ENCODE measurements at regions not wholly inside any gene's neighbourhood (a gene's known extent, or its start where the extent isn't known, plus 50 kb on each side); places are given as distances from the start of the nearest gene placed in this dataset.
"Not testable (repeated sequence)": the region's sequence is repeated elsewhere in the genome, so short reads cannot be mapped to it uniquely, and the experiment has no call there.

DNA sequence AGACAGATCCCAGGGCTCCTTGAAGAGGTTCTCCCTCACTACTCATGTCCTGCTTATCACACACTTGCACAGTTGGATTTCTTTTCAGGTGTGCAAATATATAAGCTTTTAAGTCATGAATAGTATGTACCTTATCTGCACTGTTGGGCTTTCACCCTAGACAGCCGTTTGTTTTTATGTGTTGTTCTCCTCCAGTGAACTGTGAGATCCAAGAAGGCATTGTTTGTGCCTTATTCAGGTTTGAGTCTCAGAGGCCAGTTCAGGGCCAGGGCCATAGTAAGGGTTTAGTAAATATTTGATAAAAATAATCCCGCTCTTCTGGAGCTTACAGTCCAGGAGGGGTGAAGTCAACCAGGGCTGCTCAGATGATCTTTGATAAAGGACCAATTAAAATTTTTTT, 480.0 kb downstream of the TMEM38B start:
- no peak for ATAC-seq
- H3K9me3 ChIP-seq, result no peaks in the 10 kb centered on the region
- TF ChIP-seq, protein P1, sequence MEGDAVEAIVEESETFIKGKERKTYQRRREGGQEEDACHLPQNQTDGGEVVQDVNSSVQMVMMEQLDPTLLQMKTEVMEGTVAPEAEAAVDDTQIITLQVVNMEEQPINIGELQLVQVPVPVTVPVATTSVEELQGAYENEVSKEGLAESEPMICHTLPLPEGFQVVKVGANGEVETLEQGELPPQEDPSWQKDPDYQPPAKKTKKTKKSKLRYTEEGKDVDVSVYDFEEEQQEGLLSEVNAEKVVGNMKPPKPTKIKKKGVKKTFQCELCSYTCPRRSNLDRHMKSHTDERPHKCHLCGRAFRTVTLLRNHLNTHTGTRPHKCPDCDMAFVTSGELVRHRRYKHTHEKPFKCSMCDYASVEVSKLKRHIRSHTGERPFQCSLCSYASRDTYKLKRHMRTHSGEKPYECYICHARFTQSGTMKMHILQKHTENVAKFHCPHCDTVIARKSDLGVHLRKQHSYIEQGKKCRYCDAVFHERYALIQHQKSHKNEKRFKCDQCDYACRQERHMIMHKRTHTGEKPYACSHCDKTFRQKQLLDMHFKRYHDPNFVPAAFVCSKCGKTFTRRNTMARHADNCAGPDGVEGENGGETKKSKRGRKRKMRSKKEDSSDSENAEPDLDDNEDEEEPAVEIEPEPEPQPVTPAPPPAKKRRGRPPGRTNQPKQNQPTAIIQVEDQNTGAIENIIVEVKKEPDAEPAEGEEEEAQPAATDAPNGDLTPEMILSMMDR (IDR thresholded peaks at IDR 0.05), result no peak
- DNase-seq, result no peak
- H3K27ac ChIP-seq, result no peak overlapping the region
- no peaks in the 10 kb centered on the region for H3K27me3 ChIP-seq (ENCODE audit: low read depth)
- no peaks in the 10 kb centered on the region for H3K4me1 ChIP-seq
- no peaks in the 10 kb centered on the region for H3K36me3 ChIP-seq
- intact Hi-C loops (cut with DNase I), result no loop called here
- no peak overlapping the region for H3K4me3 ChIP-seq

DNA sequence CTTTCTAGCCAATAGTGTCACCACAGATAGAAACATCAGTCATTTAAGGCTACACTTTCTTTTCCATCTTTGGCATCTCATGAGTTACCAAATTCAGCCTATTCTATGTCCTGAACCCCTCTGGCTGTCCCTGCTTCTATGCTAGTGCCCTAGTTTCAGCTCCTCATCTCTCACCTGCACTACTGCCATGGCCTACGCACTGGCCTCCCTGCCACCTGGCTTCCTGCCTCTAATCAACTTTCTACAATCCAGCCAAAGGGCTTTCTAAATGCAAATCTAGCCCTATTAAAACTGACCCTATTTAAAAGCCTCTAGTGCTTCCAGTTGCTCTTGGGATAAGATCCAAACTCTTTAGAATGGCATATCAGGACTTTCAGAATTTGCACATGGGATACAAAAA, 482.9 kb downstream of the TMEM38B start:
- Histone ChIP-seq H3K36me3 (no peaks in the 10 kb centered on the region), H3K27ac (no peak overlapping the region), H3K4me1 (no peaks in the 10 kb centered on the region), H3K9me3 (no peaks in the 10 kb centered on the region), H3K4me3 (no peak overlapping the region), H3K27me3 (ENCODE audit: low read depth) (no peaks in the 10 kb centered on the region)
- intact Hi-C loops (cut with DNase I), result no loop called here
- DNase-seq, result no peak
- no peak for ATAC-seq
- TF ChIP-seq, protein P1 (IDR thresholded peaks at IDR 0.05), result no peak

DNA sequence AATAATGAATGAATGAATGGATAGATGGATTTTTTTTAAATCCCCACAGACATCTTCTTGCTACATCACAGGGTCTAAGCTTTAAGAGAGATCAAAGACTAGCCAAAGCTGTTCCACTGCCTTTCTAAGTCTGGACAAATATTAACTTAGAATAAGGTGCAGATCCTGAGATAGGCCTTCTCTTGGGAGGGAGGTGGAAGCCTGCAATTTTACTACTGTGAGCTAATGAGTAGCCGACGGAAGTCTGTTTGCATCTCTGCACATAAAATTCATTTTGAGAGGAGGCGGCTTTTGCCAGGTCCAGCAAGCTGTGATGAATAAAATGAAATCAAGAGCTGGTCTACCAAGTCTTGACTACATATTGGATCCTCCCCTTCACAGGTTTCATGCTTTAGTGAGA, 484.9 kb downstream of the TMEM38B start:
- H3K4me3 ChIP-seq, result no peak overlapping the region
- DNase-seq, result no peak
- H3K36me3 ChIP-seq, result no peaks in the 10 kb centered on the region
- H3K9me3 ChIP-seq, result no peaks in the 10 kb centered on the region
- H3K27ac ChIP-seq, result no peak overlapping the region
- H3K4me1 ChIP-seq, result no peaks in the 10 kb centered on the region
- H3K27me3 ChIP-seq (ENCODE audit: low read depth), result no peaks in the 10 kb centered on the region
- intact Hi-C loops (cut with DNase I), result no loop called here
- TF ChIP-seq, protein P1 (IDR thresholded peaks at IDR 0.05), result no peak
- no peak for ATAC-seq

DNA sequence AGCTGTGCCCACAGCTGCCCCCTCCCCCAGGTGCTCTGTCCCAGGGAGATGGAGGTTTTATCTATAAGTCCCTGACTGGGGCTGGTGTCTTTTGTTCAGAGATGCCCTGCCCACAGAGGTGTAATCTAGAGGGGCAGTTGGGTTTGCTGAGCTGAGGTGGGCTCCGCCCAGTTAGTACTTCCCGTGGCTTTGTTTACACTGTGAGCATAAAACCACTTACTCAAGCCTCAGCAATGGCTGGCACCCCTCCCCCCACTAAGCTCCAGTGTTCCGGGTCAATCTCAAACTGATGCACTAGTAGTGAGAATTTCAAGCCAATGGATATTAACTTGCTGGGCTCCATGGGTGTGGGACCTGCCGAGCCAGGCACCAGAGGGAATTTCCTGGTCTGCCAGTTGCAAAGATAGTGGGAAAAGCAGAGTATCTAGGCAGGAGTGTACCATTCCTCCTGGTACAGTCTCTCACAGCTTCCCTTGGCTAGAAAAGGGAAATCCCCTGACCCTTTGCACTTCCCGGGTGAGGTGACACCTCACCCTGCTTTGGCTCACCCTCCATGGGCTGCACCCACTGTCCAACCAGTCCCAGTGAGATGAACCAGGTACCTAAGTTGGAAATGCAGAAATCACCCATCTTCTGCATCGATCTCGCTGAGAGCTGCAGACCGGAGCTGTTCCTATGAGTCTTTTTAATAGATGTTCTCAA, 509.6 kb downstream of the TMEM38B start:
- intact Hi-C loops (cut with DNase I); DNase-seq; ATAC-seq; H3K36me3 ChIP-seq; H3K27me3 ChIP-seq (ENCODE audit: low read depth); H3K4me3 ChIP-seq; H3K27ac ChIP-seq; H3K9me3 ChIP-seq; H3K4me1 ChIP-seq: not testable (repeated sequence)

DNA sequence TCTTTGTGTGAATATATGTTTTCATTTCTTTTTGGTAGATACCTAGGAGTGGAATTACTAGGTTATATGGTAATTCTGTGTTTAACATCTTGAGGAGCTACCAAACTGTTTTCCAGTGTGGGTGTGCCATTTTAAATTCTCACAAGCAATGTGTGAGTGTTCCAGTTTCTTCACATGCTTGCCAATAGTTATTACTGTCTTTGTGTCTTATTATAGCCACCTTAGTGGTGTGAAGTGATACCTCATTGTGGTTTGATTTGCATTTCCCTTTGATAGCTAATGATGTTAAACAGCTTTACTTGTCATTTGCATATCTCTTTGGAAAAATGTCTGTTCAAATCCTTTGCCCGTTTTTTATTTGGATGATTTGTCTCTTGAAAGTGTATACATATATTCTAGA, 513.0 kb downstream of the TMEM38B start:
- Histone ChIP-seq H3K36me3 (no peaks in the 10 kb centered on the region), H3K4me1 (no peaks in the 10 kb centered on the region), H3K27me3 (ENCODE audit: low read depth) (no peaks in the 10 kb centered on the region), H3K4me3 (no peak overlapping the region), H3K9me3 (no peaks in the 10 kb centered on the region), H3K27ac (no peak overlapping the region)
- TF ChIP-seq, protein P1 (IDR thresholded peaks at IDR 0.05), result no peak
- intact Hi-C loops (cut with DNase I), result no loop called here
- DNase-seq, result no peak
- no peak for ATAC-seq

DNA sequence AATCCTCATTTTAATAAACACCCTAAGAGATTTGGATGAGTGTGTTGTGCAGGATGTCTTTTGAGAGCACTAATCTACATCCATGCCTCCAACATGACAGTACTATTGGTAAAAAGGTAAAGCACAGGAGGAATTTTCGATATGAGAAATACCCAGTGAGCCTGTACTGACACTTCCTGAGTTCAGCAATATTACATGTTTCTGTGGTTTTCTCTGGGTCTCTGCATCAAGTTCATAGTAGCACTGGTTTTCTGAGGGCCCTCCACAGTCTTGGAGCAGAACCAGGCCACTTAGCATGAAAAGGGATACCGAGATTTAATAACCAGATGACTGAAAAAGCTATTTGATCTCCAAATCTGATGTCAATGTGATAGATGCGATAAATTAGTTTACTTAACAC, 524.1 kb downstream of the TMEM38B start:
- no peaks in the 10 kb centered on the region for H3K9me3 ChIP-seq
- intact Hi-C loops (cut with DNase I), result no loop called here
- H3K4me1 ChIP-seq, result no peaks in the 10 kb centered on the region
- ATAC-seq (no peak), DNase-seq (no peak)
- TF ChIP-seq, protein P1 (IDR thresholded peaks at IDR 0.05), result no peak
- H3K4me3 ChIP-seq, result no peak overlapping the region
- H3K27ac ChIP-seq, result no peak overlapping the region
- no peaks in the 10 kb centered on the region for H3K27me3 ChIP-seq (ENCODE audit: low read depth)
- H3K36me3 ChIP-seq, result no peaks in the 10 kb centered on the region
